ENCODE measurements at regions not wholly inside any gene's neighbourhood (a gene's known extent, or its start where the extent isn't known, plus 50 kb on each side); places are given as distances from the start of the nearest gene placed in this dataset.

DNA sequence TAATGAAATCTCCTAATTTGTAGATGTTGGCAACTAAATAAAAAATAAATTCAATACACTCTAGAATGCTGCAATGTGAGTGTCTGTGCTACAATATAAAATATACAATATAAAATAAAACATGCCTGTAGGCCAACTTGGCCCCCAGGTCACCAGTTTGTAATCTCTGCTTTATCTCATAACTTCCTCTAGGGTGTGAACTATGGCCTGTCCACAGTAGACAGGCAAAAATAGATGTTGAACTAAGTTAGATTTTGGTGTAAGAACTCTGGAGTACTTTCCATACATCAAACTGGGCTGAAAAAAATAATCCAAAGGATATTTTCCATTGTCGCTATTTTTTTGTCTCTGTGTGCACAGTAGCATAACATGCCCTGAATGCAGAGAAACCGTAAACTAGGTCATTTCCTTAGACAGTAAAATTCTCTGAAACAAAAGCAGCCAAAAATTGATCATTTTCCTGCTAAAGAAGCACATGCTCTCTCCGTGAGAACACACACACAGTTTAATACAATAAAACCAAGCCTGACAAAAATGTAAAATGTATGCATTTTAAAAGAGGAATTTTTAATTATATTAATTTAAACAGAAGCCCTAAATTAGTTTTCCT lies 98.5 kb upstream of the ZFP64 start:
- no peak overlapping the region for H3K4me3 ChIP-seq
- H3K27me3 ChIP-seq (replicated peaks; ENCODE audit: insufficient read depth), result peaks cover 13% of the 10 kb centered on the region; the same call in 1 of the 2 replicates
- no peak overlapping the region for H3K27ac ChIP-seq
- no peak for DNase-seq
- no peaks in the 10 kb centered on the region for H3K9me3 ChIP-seq (ENCODE audit: low read depth)
- 54 to 69% methylated on average over 3 of the region's 3 CpGs for WGBS, 2 experiments (ENCODE audit: low coverage in 1 of 2, low lambda C conversion rate in 2 of 2, missing lambda C conversion rate in 2 of 2)
- H3K4me1 ChIP-seq (ENCODE audit: insufficient read depth), result no peaks in the 10 kb centered on the region
- TF ChIP-seq EZH2 (IDR thresholded peaks at IDR 0.05; ENCODE audit: insufficient read depth, poor library complexity, severe bottlenecking) (no peak), EZH2phosphoT487 (IDR thresholded peaks at IDR 0.05; ENCODE audit: insufficient read depth, low read depth) (no peak)
- no peaks in the 10 kb centered on the region for H3K9me2 ChIP-seq (ENCODE audit: insufficient read depth)
- no peaks in the 10 kb centered on the region for H3K79me2 ChIP-seq (ENCODE audit: insufficient read depth)
- H4K20me1 ChIP-seq (ENCODE audit: insufficient read depth), result no peaks in the 10 kb centered on the region
- peak overlapping the region; percentile 1; the same call in 1 of the 2 replicates for H2AFZ ChIP-seq
- no peaks in the 10 kb centered on the region for H3K36me3 ChIP-seq (ENCODE audit: low read depth)
- no peak overlapping the region for H3K4me2 ChIP-seq (ENCODE audit: unreplicated experiment)
- H3F3A ChIP-seq (ENCODE audit: insufficient read depth), result no peaks in the 10 kb centered on the region
- no peak overlapping the region for H3K9ac ChIP-seq
- in situ Hi-C loops (cut with MboI), result no loop called here

DNA sequence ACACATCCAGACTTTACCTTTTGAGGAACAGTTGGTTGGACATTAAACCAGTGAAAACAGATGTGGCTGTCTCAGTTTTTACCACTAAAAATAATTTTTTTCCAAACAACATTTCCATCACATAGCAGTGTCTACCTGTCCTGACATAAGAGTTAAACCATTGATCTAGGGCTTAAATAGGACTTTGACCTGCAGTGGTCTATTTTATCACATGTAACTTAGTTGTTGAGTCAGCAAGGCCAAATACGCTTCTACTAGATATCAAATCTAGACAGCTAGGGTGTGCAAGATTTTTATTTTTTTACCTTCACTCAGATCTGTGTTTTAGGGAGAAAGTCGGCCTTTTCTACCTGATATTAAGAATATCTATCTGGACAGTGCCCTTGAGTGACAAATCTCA lies 88.8 kb upstream of the ZFP64 start:
- H3K36me3 ChIP-seq (ENCODE audit: low read depth), result no peaks in the 10 kb centered on the region
- no peak overlapping the region for H2AFZ ChIP-seq
- H3K27ac ChIP-seq, result no peak overlapping the region
- no peaks in the 10 kb centered on the region for H3F3A ChIP-seq (ENCODE audit: insufficient read depth)
- no peak for DNase-seq
- no peaks in the 10 kb centered on the region for H3K4me1 ChIP-seq (ENCODE audit: insufficient read depth)
- H4K20me1 ChIP-seq (ENCODE audit: insufficient read depth), result no peaks in the 10 kb centered on the region
- TF ChIP-seq EZH2phosphoT487 (IDR thresholded peaks at IDR 0.05; ENCODE audit: insufficient read depth, low read depth), result no peak
- TF ChIP-seq EZH2 (IDR thresholded peaks at IDR 0.05; ENCODE audit: insufficient read depth, poor library complexity, severe bottlenecking), result no peak
- H3K4me3 ChIP-seq, result no peak overlapping the region
- no peaks in the 10 kb centered on the region for H3K9me2 ChIP-seq (ENCODE audit: insufficient read depth)
- H3K27me3 ChIP-seq (replicated peaks; ENCODE audit: insufficient read depth), result peaks cover 29% of the 10 kb centered on the region
- no peak overlapping the region for H3K9ac ChIP-seq
- H3K79me2 ChIP-seq (ENCODE audit: insufficient read depth), result no peaks in the 10 kb centered on the region
- H3K4me2 ChIP-seq (ENCODE audit: unreplicated experiment), result no peak overlapping the region
- in situ Hi-C loops (cut with MboI), result no loop called here
- no peaks in the 10 kb centered on the region for H3K9me3 ChIP-seq (ENCODE audit: low read depth)
- WGBS, 2 experiments (ENCODE audit: low coverage in 1 of 2, low lambda C conversion rate in 2 of 2, missing lambda C conversion rate in 2 of 2), result 46 to 48% methylated on average over 2 of the region's 2 CpGs

DNA sequence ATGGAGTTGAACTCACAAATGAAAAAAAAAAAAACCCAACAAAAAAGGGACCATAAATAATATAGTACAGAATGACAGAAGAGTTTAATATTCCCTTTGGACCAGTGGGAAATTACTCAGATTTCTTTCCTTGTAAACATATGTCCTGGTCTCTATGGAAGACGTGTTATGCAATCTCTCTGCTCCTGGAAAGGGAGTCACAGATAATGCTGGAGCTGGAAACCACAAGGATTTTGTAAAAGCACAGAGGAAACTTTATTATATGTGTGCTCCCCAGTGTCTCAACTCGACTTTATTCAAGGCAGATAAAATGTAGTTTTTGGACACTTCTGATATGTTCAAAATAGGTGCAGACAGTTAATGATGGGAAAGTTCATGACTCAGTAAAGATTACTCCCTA lies 88.1 kb upstream of the ZFP64 start:
- no peak overlapping the region for H3K27ac ChIP-seq

DNA sequence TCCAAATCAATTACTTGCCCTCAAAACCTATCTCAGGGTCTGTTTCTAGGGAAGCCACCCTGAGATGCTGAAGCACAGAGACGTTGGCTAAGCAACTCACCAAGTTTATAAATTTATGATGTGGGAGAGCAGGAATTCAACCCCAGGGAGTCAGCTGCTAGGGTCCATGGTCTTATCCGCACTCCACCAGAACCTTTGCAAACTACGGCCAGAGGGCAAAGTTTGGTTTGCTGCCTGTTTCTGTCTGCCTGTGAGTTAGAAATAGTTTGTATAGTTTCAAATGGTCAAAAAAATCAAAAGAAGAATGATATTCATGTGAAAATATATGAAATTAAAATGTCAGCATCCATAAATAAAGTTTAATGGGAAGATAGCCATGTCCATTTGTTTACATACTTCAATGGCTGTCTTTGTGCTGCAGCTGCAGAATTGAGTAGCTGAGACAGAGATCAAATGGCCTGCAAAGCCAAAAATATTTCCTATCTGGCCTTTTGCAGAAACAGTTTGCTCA lies 83.7 kb upstream of the ZFP64 start:
- WGBS, 2 experiments (ENCODE audit: low coverage in 1 of 2, low lambda C conversion rate in 2 of 2, missing lambda C conversion rate in 2 of 2), result 69 to 74% methylated on average over 3 of the region's 3 CpGs
- DNase-seq, result no peak
- no peak overlapping the region for H3K4me2 ChIP-seq (ENCODE audit: unreplicated experiment)

More for the DNA sequence above, 88.1 kb upstream of the ZFP64 start:
- no peaks in the 10 kb centered on the region for H3K36me3 ChIP-seq (ENCODE audit: low read depth)
- no peak overlapping the region for H2AFZ ChIP-seq
- no peak overlapping the region for H3K4me3 ChIP-seq
- 19 to 27% methylated on average over 2 of the region's 2 CpGs for WGBS, 2 experiments (ENCODE audit: low coverage in 1 of 2, low lambda C conversion rate in 2 of 2, missing lambda C conversion rate in 2 of 2)
- no peak overlapping the region for H3K9ac ChIP-seq
- H3K27me3 ChIP-seq (replicated peaks; ENCODE audit: insufficient read depth), result peaks cover 22% of the 10 kb centered on the region
- in situ Hi-C loops (cut with MboI), result no loop called here
- no peaks in the 10 kb centered on the region for H4K20me1 ChIP-seq (ENCODE audit: insufficient read depth)
- H3K9me2 ChIP-seq (ENCODE audit: insufficient read depth), result no peaks in the 10 kb centered on the region
- TF ChIP-seq EZH2 (IDR thresholded peaks at IDR 0.05; ENCODE audit: insufficient read depth, poor library complexity, severe bottlenecking), result no peak
- no peak for TF ChIP-seq EZH2phosphoT487 (IDR thresholded peaks at IDR 0.05; ENCODE audit: insufficient read depth, low read depth)
- H3K9me3 ChIP-seq (ENCODE audit: low read depth), result no peaks in the 10 kb centered on the region
- peak; percentile 36 for DNase-seq
- no peaks in the 10 kb centered on the region for H3K4me1 ChIP-seq (ENCODE audit: insufficient read depth)
- H3F3A ChIP-seq (ENCODE audit: insufficient read depth), result no peaks in the 10 kb centered on the region
- H3K79me2 ChIP-seq (ENCODE audit: insufficient read depth), result no peaks in the 10 kb centered on the region
- no peak overlapping the region for H3K4me2 ChIP-seq (ENCODE audit: unreplicated experiment)

More for the DNA sequence above, 83.7 kb upstream of the ZFP64 start:
- no peaks in the 10 kb centered on the region for H3K27me3 ChIP-seq (replicated peaks; ENCODE audit: insufficient read depth)
- no peak overlapping the region for H3K9ac ChIP-seq
- no peaks in the 10 kb centered on the region for H3K36me3 ChIP-seq (ENCODE audit: low read depth)
- H3K9me3 ChIP-seq (ENCODE audit: low read depth), result no peaks in the 10 kb centered on the region
- H3K9me2 ChIP-seq (ENCODE audit: insufficient read depth), result no peaks in the 10 kb centered on the region
- no peak overlapping the region for H3K27ac ChIP-seq
- in situ Hi-C loops (cut with MboI), result no loop called here
- H2AFZ ChIP-seq, result no peak overlapping the region
- H3K79me2 ChIP-seq (ENCODE audit: insufficient read depth), result no peaks in the 10 kb centered on the region
- no peak overlapping the region for H3K4me3 ChIP-seq
- H4K20me1 ChIP-seq (ENCODE audit: insufficient read depth), result no peaks in the 10 kb centered on the region
- no peaks in the 10 kb centered on the region for H3F3A ChIP-seq (ENCODE audit: insufficient read depth)
- TF ChIP-seq EZH2phosphoT487 (IDR thresholded peaks at IDR 0.05; ENCODE audit: insufficient read depth, low read depth), result no peak
- no peak for TF ChIP-seq EZH2 (IDR thresholded peaks at IDR 0.05; ENCODE audit: insufficient read depth, poor library complexity, severe bottlenecking)
- H3K4me1 ChIP-seq (ENCODE audit: insufficient read depth), result no peaks in the 10 kb centered on the region
